PC-9 (cell line): ENCODE measurements at regions not wholly inside any gene's neighbourhood (a gene's known extent, or its start where the extent isn't known, plus 50 kb on each side); places are given as distances from the start of the nearest gene placed in this dataset.
A peak's percentile ranks its signal among the peaks of the same experiment; 100 is the strongest.

Experiments
- BruUV-seq: library from RNA; stranded (reverse); fragments of 400-500 nt; replicated peaks from 2 replicates; lab custom pipeline; 2021; lab: Mats Ljungman, UMichigan
- CTCF ChIA-PET: fragments of 300-600 bp; sonication (Branson Sonifier 250); formaldehyde crosslinking; loops from one replicate; lab custom pipeline; 2022; ENCODE audit warnings: antibody characterized with exemption; lab: Charles Lee
- POLR2A ChIA-PET: fragments of 300-600 bp; sonication (Branson Sonifier 250); formaldehyde crosslinking; loops from one replicate; lab custom pipeline; 2022; ENCODE audit warnings: antibody characterized with exemption; ENCODE audit not compliant: unreplicated experiment; lab: Charles Lee
- DNase-seq, 2 experiments: peaks; one replicate each; pipeline versions ENCODE4 v3.0.0 to v3.0.0-alpha.2; 2015 to 2022; ENCODE audit warnings: mixed read lengths in 1 of 2
- H2AFZ ChIP-seq: fragments of 200-600 bp; sonication (generic); 2 replicates; pipeline ENCODE4 v1.8.1; 2017; ENCODE audit warnings: antibody characterized with exemption
- H3F3A ChIP-seq: fragments of 200-600 bp; sonication (generic); 2 replicates; pipeline ENCODE4 v1.8.1; 2017; ENCODE audit warnings: antibody characterized with exemption, mild to moderate bottlenecking, low read depth; ENCODE audit not compliant: insufficient read depth
- H3K27ac ChIP-seq: fragments of 200-600 bp; sonication (generic); 2 replicates; pipeline ENCODE4 v1.6.1; 2016; ENCODE audit warnings: mixed run types
- H3K27me3 ChIP-seq: fragments of 200-600 bp; sonication (generic); 2 replicates; pipeline ENCODE4 v1.6.1; 2016; ENCODE audit warnings: low read depth, mixed run types; ENCODE audit not compliant: insufficient read depth
- H3K36me3 ChIP-seq: fragments of 200-600 bp; sonication (generic); 2 replicates; pipeline ENCODE4 v1.6.1; 2016; ENCODE audit warnings: low read depth, mixed run types
- H3K4me1 ChIP-seq: fragments of 200-600 bp; sonication (generic); replicated peaks from 2 replicates; pipeline ENCODE4 v1.6.1; 2016; ENCODE audit warnings: mixed run types; ENCODE audit not compliant: insufficient read depth
- H3K4me2 ChIP-seq: fragments of 200-600 bp; sonication (generic); 2 replicates; pipeline ENCODE4 v1.6.1; 2017; ENCODE audit warnings: mixed run types
- H3K4me3 ChIP-seq: fragments of 200-600 bp; sonication (generic); 2 replicates; pipeline ENCODE4 v1.6.1; 2016; ENCODE audit warnings: mixed run types
- H3K79me2 ChIP-seq: fragments of 200-600 bp; sonication (generic); 2 replicates; pipeline ENCODE4 v1.6.1; 2017; ENCODE audit warnings: low read depth, mixed run types
- H3K9me2 ChIP-seq: fragments of 200-600 bp; sonication (generic); 2 replicates; pipeline ENCODE4 v1.8.1; 2017; ENCODE audit warnings: mild to moderate bottlenecking; ENCODE audit not compliant: insufficient read depth
- H3K9me3 ChIP-seq: fragments of 200-600 bp; sonication (generic); 2 replicates; pipeline ENCODE4 v1.8.1; 2016; ENCODE audit warnings: low read depth; ENCODE audit not compliant: insufficient read depth
- H4K20me1 ChIP-seq: fragments of 200-600 bp; sonication (generic); 2 replicates; pipeline ENCODE4 v1.8.1; 2017; ENCODE audit not compliant: insufficient read depth
- EZH2 ChIP-seq: fragments of 200-600 bp; sonication (generic); IDR thresholded peaks from 2 replicates; pipeline ENCODE4 v1.8.0; 2017; ENCODE audit warnings: antibody characterized with exemption, low read depth
- intact Hi-C: fragments of 100-400 bp; cut with micrococcal nuclease; formaldehyde crosslinking; loops from one replicate; pipeline ENCODE4 v1.10.0; 2022; ENCODE audit not compliant: unreplicated experiment
- TF ChIP-seq, protein P1 (sequence below): fragments of 200-600 bp; sonication (generic); conservative IDR thresholded peaks from 2 replicates; pipeline ENCODE4 v1.6.1; 2017; ENCODE audit warnings: mixed run types, antibody characterized with exemption, mild to moderate bottlenecking, moderate library complexity

DNA sequence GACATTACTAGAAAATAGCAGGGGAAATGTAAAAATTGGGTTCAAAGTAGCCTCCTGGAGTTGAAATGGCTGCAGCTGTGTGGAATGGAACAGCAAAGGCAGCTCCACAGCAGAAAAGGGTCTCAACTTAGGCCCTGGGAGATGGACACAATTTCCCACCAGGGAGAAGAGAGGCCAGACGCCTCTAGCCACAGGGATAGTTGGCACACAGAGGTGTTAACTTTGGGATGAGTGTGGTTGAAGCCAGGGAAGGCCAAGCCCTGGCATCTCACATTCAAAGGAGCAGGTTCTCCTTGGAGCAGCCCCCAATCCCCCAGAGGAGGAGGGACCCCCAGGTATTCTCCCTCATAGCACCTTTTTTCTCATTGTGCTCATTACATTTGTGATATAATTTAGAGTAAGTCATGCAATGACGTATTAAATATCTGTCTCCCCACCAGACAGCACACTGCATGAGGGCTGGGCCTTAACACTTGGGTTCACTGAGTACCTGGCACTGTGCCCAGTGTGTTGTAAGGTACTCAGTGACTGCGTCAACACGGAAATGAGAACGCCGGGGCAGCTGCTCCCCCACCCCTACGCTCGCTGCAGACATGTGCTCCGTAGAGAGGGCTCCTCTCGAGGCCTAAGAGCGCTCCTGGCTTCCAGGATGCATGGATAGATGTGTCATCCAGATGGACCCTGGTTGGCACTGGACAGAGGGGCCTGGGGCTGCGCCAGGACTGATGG lies 76.0 kb upstream of the CD93 start:
- Histone ChIP-seq H4K20me1 (no peaks in the 10 kb centered on the region), H3K9me3 (no peaks in the 10 kb centered on the region), H3K27me3 (no peaks in the 10 kb centered on the region), H3K4me3 (no peak overlapping the region), H2AFZ (no peak overlapping the region), H3K36me3 (no peaks in the 10 kb centered on the region), H3K4me2 (no peak overlapping the region), H3F3A (peaks cover 5% of the 10 kb centered on the region; the same call in 1 of the 2 replicates), H3K4me1 (peaks cover 32% of the 10 kb centered on the region), H3K9me2 (no peaks in the 10 kb centered on the region), H3K27ac (no peak overlapping the region), H3K79me2 (no peaks in the 10 kb centered on the region)
- BruUV-seq, result no TSS peak
- ChIA-PET CTCF (no interaction called here), POLR2A (no interaction called here)
- intact Hi-C loops, result no loop called here
- DNase-seq, result peak in 1 of 2 experiments; percentile 22
- no peak for TF ChIP-seq EZH2

- Histone ChIP-seq H3K9me3 (no peaks in the 10 kb centered on the region), H3K9me2 (no peaks in the 10 kb centered on the region), H4K20me1 (no peaks in the 10 kb centered on the region), H3K4me1 (peaks cover 40% of the 10 kb centered on the region), H3F3A (peaks cover 12% of the 10 kb centered on the region; the same call in 1 of the 2 replicates), H2AFZ (no peak overlapping the region), H3K36me3 (no peaks in the 10 kb centered on the region), H3K4me3 (no peak overlapping the region), H3K27me3 (no peaks in the 10 kb centered on the region), H3K4me2 (no peak overlapping the region), H3K79me2 (no peaks in the 10 kb centered on the region), H3K27ac (no peak overlapping the region)
- no peak for DNase-seq
- no peak for TF ChIP-seq EZH2
- TF ChIP-seq, protein P1, sequence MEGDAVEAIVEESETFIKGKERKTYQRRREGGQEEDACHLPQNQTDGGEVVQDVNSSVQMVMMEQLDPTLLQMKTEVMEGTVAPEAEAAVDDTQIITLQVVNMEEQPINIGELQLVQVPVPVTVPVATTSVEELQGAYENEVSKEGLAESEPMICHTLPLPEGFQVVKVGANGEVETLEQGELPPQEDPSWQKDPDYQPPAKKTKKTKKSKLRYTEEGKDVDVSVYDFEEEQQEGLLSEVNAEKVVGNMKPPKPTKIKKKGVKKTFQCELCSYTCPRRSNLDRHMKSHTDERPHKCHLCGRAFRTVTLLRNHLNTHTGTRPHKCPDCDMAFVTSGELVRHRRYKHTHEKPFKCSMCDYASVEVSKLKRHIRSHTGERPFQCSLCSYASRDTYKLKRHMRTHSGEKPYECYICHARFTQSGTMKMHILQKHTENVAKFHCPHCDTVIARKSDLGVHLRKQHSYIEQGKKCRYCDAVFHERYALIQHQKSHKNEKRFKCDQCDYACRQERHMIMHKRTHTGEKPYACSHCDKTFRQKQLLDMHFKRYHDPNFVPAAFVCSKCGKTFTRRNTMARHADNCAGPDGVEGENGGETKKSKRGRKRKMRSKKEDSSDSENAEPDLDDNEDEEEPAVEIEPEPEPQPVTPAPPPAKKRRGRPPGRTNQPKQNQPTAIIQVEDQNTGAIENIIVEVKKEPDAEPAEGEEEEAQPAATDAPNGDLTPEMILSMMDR, result no peak
- POLR2A ChIA-PET, result no interaction called here
- CTCF ChIA-PET, result no interaction called here
- BruUV-seq, result no TSS peak
- intact Hi-C loops, result no loop called here
These were observed 75.2 kb upstream of the CD93 start for GRCh38 chr20:23161244-23161891.

GRCh38 chr20:23160536-23161243 lies 74.6 kb upstream of the CD93 start:
- H4K20me1 ChIP-seq, result no peaks in the 10 kb centered on the region
- no peaks in the 10 kb centered on the region for H3K9me3 ChIP-seq
- TF ChIP-seq, protein P1, result no peak
- TF ChIP-seq EZH2, result no peak
- H3K4me3 ChIP-seq, result no peak overlapping the region
- peak overlapping the region; percentile 20; the same call in 1 of the 2 replicates for H3K27ac ChIP-seq
- no peak overlapping the region for H2AFZ ChIP-seq
- H3F3A ChIP-seq, result peaks cover 14% of the 10 kb centered on the region; the same call in 1 of the 2 replicates
- intact Hi-C loops, result no loop called here
- CTCF ChIA-PET, result no interaction called here
- H3K79me2 ChIP-seq, result no peaks in the 10 kb centered on the region
- no peaks in the 10 kb centered on the region for H3K27me3 ChIP-seq
- no peaks in the 10 kb centered on the region for H3K36me3 ChIP-seq
- H3K9me2 ChIP-seq, result no peaks in the 10 kb centered on the region
- POLR2A ChIA-PET, result no interaction called here
- peaks cover 47% of the 10 kb centered on the region for H3K4me1 ChIP-seq
- no TSS peak for BruUV-seq
- DNase-seq, result no peak
- peak overlapping the region; percentile 23 for H3K4me2 ChIP-seq
